Neuronal stem cell (in vitro differentiated cells): ENCODE measurements at regions not wholly inside any gene's neighbourhood (a gene's known extent, or its start where the extent isn't known, plus 50 kb on each side); places are given as distances from the start of the nearest gene placed in this dataset.
"Not testable (repeated sequence)": the region's sequence is repeated elsewhere in the genome, so short reads cannot be mapped to it uniquely, and the experiment has no call there.

Experiments
- DNase-seq: peaks from one replicate; pipeline ENCODE4 v3.0.0-alpha.2; 2013; ENCODE audit warnings: low spot score
- H2AFZ ChIP-seq: one replicate; pipeline ENCODE4 v1.6.1; 2013; ENCODE audit warnings: mild to moderate bottlenecking, low read length, inconsistent platforms
- H2AK5ac ChIP-seq: 2 replicates; pipeline ENCODE4 v1.6.1; 2013; ENCODE audit warnings: low read depth, mild to moderate bottlenecking, inconsistent platforms, low read length, moderate library complexity, mixed read lengths
- H2BK120ac ChIP-seq: 2 replicates; pipeline ENCODE4 v1.6.1; 2013; ENCODE audit warnings: low read depth, mild to moderate bottlenecking, inconsistent platforms, low read length, moderate library complexity, mixed read lengths
- H2BK12ac ChIP-seq: one replicate; pipeline ENCODE4 v1.6.1; 2013; ENCODE audit warnings: low read length, inconsistent platforms
- H2BK15ac ChIP-seq: 2 replicates; pipeline ENCODE4 v1.6.1; 2013; ENCODE audit warnings: mild to moderate bottlenecking, low read length, inconsistent platforms, mixed read lengths
- H2BK5ac ChIP-seq: one replicate; pipeline ENCODE4 v1.6.1; 2013; ENCODE audit warnings: inconsistent platforms, mild to moderate bottlenecking, low read length, moderate library complexity
- H3K14ac ChIP-seq: one replicate; pipeline ENCODE4 v1.6.1; 2013; ENCODE audit warnings: low read length, inconsistent platforms
- H3K18ac ChIP-seq: 2 replicates; pipeline ENCODE4 v1.6.1; 2013; ENCODE audit warnings: low read length, inconsistent platforms
- H3K23ac ChIP-seq: 2 replicates; pipeline ENCODE4 v1.6.1; 2013; ENCODE audit warnings: low read depth, mild to moderate bottlenecking, mixed read lengths, low read length, inconsistent platforms; ENCODE audit not compliant: poor library complexity
- H3K27ac ChIP-seq: replicated peaks from 3 replicates; pipeline ENCODE4 v1.5.1; 2013; ENCODE audit warnings: low read length, inconsistent platforms
- H3K27me3 ChIP-seq, 3 experiments: 2 replicates each; pipeline ENCODE4 v1.6.1; 2013; ENCODE audit warnings: low read length in 3 of 3, mild to moderate bottlenecking in 2 of 3, inconsistent platforms in 1 of 3, low read depth in 1 of 3, mixed read lengths in 1 of 3, moderate library complexity in 1 of 3; ENCODE audit not compliant: control insufficient read depth in 3 of 3, insufficient read depth in 3 of 3
- H3K36me3 ChIP-seq, 2 donors: replicated peaks in 1 of 2; 2 replicates each; pipeline ENCODE4 v1.6.1; 2013; ENCODE audit warnings: low read length in 2 of 2; ENCODE audit not compliant: control insufficient read depth in 2 of 2, insufficient read depth in 2 of 2
- H3K4ac ChIP-seq: 2 replicates; pipeline ENCODE4 v1.6.1; 2013; ENCODE audit warnings: inconsistent platforms, mild to moderate bottlenecking, low read length, moderate library complexity
- H3K4me1 ChIP-seq, 2 donors: 1 replicate in 1 of 2; 2 replicates in 1 of 2; pipeline ENCODE4 v1.6.1; 2013; ENCODE audit warnings: low read length in 2 of 2, low read depth in 1 of 2; ENCODE audit not compliant: control insufficient read depth in 2 of 2, insufficient read depth in 1 of 2
- H3K4me2 ChIP-seq: one replicate; pipeline ENCODE4 v1.6.1; 2013; ENCODE audit warnings: mild to moderate bottlenecking, low read length, inconsistent platforms; ENCODE audit not compliant: insufficient read depth, poor library complexity, severe bottlenecking
- H3K4me3 ChIP-seq, 2 donors: 2 replicates each; pipeline ENCODE4 v1.5.1; 2013; ENCODE audit warnings: low read length in 2 of 2, mild to moderate bottlenecking in 2 of 2, inconsistent platforms in 1 of 2, moderate library complexity in 1 of 2
- H3K79me1 ChIP-seq: one replicate; pipeline ENCODE4 v1.6.1; 2013; ENCODE audit warnings: low read depth, mild to moderate bottlenecking, inconsistent platforms, low read length, moderate library complexity
- H3K9ac ChIP-seq: one replicate; pipeline ENCODE4 v1.6.1; 2013; ENCODE audit warnings: mild to moderate bottlenecking, low read depth, low read length, inconsistent platforms; ENCODE audit not compliant: poor library complexity
- H3K9me3 ChIP-seq, 2 donors: replicated peaks in 1 of 2; 2 replicates each; pipeline versions ENCODE3 to v1.6.1; 2013; ENCODE audit warnings: low read length in 2 of 2, mild to moderate bottlenecking in 2 of 2, inconsistent platforms in 1 of 2, low read depth in 1 of 2, mixed read lengths in 1 of 2, moderate library complexity in 1 of 2; ENCODE audit not compliant: control insufficient read depth in 2 of 2, insufficient read depth in 1 of 2
- H4K8ac ChIP-seq: one replicate; pipeline ENCODE4 v1.6.1; 2013; ENCODE audit warnings: low read depth, mild to moderate bottlenecking, inconsistent platforms, low read length, moderate library complexity
- H4K91ac ChIP-seq: one replicate; pipeline ENCODE4 v1.6.1; 2013; ENCODE audit warnings: low read length, low read depth, mild to moderate bottlenecking, inconsistent platforms; ENCODE audit not compliant: poor library complexity
- WGBS, 2 donors: extraction: QIAGEN DNeasy Blood & Tissue Kit; methylation state at CpG; one replicate each; pipeline ENCODE4 v1.1.7; 2013; ENCODE audit warnings: missing lambda C conversion rate in 2 of 2, mixed read lengths in 1 of 2; ENCODE audit not compliant: insufficient read length in 2 of 2, insufficient replicate concordance in 1 of 2; ENCODE audit errors: extremely low coverage in 2 of 2; 5-methylcytosine and 5-hydroxymethylcytosine counted together

DNA sequence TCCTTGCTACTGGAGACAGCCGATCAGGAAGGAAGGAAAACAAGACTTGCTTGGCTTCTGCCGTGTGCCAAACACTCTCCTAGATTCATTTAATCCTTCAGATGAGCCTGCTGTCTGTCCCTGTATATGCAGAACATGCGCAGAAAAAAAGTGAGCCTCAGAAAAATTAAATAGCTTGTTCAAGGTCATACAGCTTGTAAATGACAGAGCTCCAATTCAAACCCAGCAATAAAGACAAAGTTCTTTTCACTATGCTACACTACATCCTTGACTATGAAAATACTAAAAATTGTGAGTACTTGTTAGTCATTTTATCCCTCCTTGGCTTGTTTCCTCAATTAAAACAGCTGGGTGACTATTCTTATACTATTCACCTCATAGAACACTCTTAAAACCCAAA lies 121.4 kb downstream of the KCNRG start:
- Histone ChIP-seq H3K4me1 (peaks cover 9 to 12% of the 10 kb centered on the region in 2 donors), H3K9me3 (peaks cover 0 to 38% of the 10 kb centered on the region in 2 donors), H3K4me3 (no peak overlapping the region), H3K27me3 (peaks cover 16 to 34% (median 28%) of the 10 kb centered on the region in 3 experiments), H3K23ac (no peak overlapping the region), H4K8ac (no peak overlapping the region), H3K9ac (no peak overlapping the region), H3K36me3 (no peaks in the 10 kb centered on the region), H3K14ac (no peak overlapping the region), H2BK12ac (no peak overlapping the region), H3K27ac (no peak overlapping the region), H3K4me2 (no peak overlapping the region), H3K79me1 (no peaks in the 10 kb centered on the region), H2BK120ac (no peak overlapping the region), H2BK5ac (no peak overlapping the region), H2BK15ac (no peak overlapping the region), H3K4ac (no peak overlapping the region), H2AFZ (no peak overlapping the region), H2AK5ac (no peak overlapping the region), H3K18ac (no peak overlapping the region), H4K91ac (no peak overlapping the region)
- no peak for DNase-seq
- WGBS, 2 donors, result no CpG with 5 or more reads among the region's 3 CpGs

- peak overlapping the region in 1 of 2 donors; percentile 11 for H3K4me3 ChIP-seq
- H2AFZ ChIP-seq, result peak overlapping the region; percentile 63
- not testable (repeated sequence) for DNase-seq, H2BK12ac ChIP-seq, H3K4ac ChIP-seq, H3K36me3 ChIP-seq, H2BK5ac ChIP-seq, H3K23ac ChIP-seq, H2BK15ac ChIP-seq, H4K91ac ChIP-seq, H3K14ac ChIP-seq, H3K4me2 ChIP-seq, H3K27ac ChIP-seq, H2AK5ac ChIP-seq, H3K18ac ChIP-seq, H3K79me1 ChIP-seq, H4K8ac ChIP-seq, H3K9ac ChIP-seq, H2BK120ac ChIP-seq, H3K27me3 ChIP-seq
- H3K4me1 ChIP-seq, result peaks cover 8 to 14% of the 10 kb centered on the region in 2 donors
- no CpG with 5 or more reads among the region's 4 CpGs for WGBS, 2 donors
- peaks cover 0 to 12% of the 10 kb centered on the region in 2 donors for H3K9me3 ChIP-seq
Observed at GRCh38 chr13:50139435-50139934, 124.2 kb downstream of the KCNRG start.

DNA sequence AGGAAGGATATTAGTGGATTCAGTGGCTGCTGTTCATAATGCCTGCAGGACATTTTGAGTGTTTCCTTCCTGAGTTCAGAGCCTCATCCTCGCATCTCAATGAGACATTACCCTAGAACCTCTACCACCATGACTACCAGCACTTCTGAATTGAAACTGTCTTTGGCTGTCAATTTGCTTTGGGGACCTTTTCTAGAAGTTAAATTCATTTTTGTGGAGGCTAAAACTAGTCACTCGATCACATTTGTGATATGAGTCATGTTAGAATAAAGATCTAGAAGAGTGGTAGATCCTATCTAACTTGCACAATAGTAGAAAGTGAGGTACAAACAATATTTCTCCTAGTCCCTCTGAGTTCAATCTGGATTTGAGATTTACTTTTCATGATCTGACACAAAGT lies 124.9 kb downstream of the KCNRG start:
- H2AFZ ChIP-seq, result peak overlapping the region; percentile 63
- H3K18ac ChIP-seq, result no peak overlapping the region
- H3K9me3 ChIP-seq, result peaks cover 0 to 7% of the 10 kb centered on the region in 2 donors
- no peak overlapping the region for H3K23ac ChIP-seq
- WGBS, 2 donors, result no CpG with 5 or more reads among the region's 2 CpGs
- H2BK12ac ChIP-seq, result no peak overlapping the region
- H2BK15ac ChIP-seq, result no peak overlapping the region
- no peak overlapping the region for H3K27ac ChIP-seq
- no peak overlapping the region for H2AK5ac ChIP-seq
- H3K4me3 ChIP-seq, result no peak overlapping the region
- no peak overlapping the region for H2BK5ac ChIP-seq
- no peaks in the 10 kb centered on the region for H3K79me1 ChIP-seq
- no peak overlapping the region for H4K91ac ChIP-seq
- peaks cover 8 to 14% of the 10 kb centered on the region in 2 donors for H3K4me1 ChIP-seq
- no peaks in the 10 kb centered on the region for H3K36me3 ChIP-seq
- H4K8ac ChIP-seq, result no peak overlapping the region
- peaks cover 0 to 2% (median 0%) of the 10 kb centered on the region in 3 experiments for H3K27me3 ChIP-seq
- no peak for DNase-seq
- H3K9ac ChIP-seq, result no peak overlapping the region
- H3K4me2 ChIP-seq, result no peak overlapping the region
- H3K14ac ChIP-seq, result no peak overlapping the region
- H2BK120ac ChIP-seq, result no peak overlapping the region
- H3K4ac ChIP-seq, result no peak overlapping the region

- Histone ChIP-seq H3K9ac (no peak overlapping the region), H3K4me3 (no peak overlapping the region), H2BK120ac (no peak overlapping the region), H2AK5ac (no peak overlapping the region), H3K18ac (no peak overlapping the region), H2BK15ac (no peak overlapping the region), H3K23ac (no peak overlapping the region), H3K79me1 (no peaks in the 10 kb centered on the region), H3K36me3 (no peaks in the 10 kb centered on the region), H3K4me1 (peaks cover 8 to 14% of the 10 kb centered on the region in 2 donors), H2BK12ac (no peak overlapping the region), H4K91ac (no peak overlapping the region), H3K27me3 (no peaks in the 10 kb centered on the region), H2AFZ (peak overlapping the region; percentile 63), H3K27ac (no peak overlapping the region), H3K14ac (no peak overlapping the region), H4K8ac (no peak overlapping the region), H3K4me2 (no peak overlapping the region), H3K9me3 (peaks cover 0 to under 1% of the 10 kb centered on the region in 2 donors), H2BK5ac (no peak overlapping the region), H3K4ac (no peak overlapping the region)
- no CpG with 5 or more reads among the region's 14 CpGs for WGBS, 2 donors
- DNase-seq, result peak; percentile 17
Observed at GRCh38 chr13:50140581-50141374, 125.5 kb downstream of the KCNRG start.
